SU-DHL-6 (cell line): ENCODE measurements at regions not wholly inside any gene's neighbourhood (a gene's known extent, or its start where the extent isn't known, plus 50 kb on each side); places are given as distances from the start of the nearest gene placed in this dataset.

Experiments used
- EZH2phosphoT487 ChIP-seq: fragments of 200-600 bp; sonication (generic), shearing (Covaris generic); conservative IDR thresholded peaks from 2 replicates; pipeline ENCODE4 v1.6.1; 2018; ENCODE audit warnings: mild to moderate bottlenecking, antibody characterized with exemption, low read length, moderate library complexity, mixed read lengths
- TF ChIP-seq, protein P1 (sequence below): fragments of 200-600 bp; sonication (generic); IDR thresholded peaks from one replicate; pipeline ENCODE4 v1.5.1; 2017; ENCODE audit warnings: antibody characterized with exemption, mild to moderate bottlenecking, low read length, moderate library complexity; ENCODE audit not compliant: insufficient read depth, poor library complexity, severe bottlenecking

DNA sequence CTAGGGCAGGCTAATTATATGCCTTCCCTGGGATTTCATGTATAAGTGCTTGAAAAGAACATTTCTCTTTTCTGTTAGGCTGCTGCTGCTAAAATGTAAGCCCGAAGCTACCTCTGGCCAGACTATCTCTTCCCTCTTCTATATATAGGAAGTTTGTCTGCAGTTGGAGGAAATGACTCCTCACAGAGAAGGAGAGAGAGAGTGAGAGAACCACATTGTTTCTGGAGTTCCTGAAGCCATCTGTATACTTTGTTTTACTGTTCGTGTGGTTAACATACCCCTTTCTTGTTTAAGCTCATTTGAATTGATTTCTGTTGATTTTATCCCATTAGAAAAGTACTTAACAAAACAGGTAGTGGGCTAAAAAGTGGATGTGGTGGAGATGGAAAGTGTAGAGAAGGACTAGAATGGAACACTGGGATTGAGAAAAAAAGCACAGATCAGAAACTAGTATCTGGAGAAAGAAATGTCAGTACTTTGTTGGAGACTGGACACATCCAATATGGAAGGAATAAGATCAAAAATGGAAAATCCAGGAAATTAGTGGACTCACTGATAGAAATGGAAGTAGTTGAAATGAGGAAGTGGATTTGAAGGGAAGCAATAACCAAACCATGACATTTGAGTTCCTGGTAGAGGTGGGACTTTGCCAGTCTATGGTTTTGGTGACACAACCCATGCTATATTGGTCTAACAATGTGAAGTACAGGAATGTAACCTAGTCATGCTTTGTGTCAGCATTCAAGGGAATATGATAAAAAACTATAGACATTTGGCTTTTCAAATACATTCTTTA, 112.6 kb downstream of the TMA16 start:
- TF ChIP-seq, protein P1, sequence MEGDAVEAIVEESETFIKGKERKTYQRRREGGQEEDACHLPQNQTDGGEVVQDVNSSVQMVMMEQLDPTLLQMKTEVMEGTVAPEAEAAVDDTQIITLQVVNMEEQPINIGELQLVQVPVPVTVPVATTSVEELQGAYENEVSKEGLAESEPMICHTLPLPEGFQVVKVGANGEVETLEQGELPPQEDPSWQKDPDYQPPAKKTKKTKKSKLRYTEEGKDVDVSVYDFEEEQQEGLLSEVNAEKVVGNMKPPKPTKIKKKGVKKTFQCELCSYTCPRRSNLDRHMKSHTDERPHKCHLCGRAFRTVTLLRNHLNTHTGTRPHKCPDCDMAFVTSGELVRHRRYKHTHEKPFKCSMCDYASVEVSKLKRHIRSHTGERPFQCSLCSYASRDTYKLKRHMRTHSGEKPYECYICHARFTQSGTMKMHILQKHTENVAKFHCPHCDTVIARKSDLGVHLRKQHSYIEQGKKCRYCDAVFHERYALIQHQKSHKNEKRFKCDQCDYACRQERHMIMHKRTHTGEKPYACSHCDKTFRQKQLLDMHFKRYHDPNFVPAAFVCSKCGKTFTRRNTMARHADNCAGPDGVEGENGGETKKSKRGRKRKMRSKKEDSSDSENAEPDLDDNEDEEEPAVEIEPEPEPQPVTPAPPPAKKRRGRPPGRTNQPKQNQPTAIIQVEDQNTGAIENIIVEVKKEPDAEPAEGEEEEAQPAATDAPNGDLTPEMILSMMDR: no peak
- no peak for TF ChIP-seq EZH2phosphoT487
